ENCODE measurements at regions not wholly inside any gene's neighbourhood (a gene's known extent, or its start where the extent isn't known, plus 50 kb on each side); places are given as distances from the start of the nearest gene placed in this dataset.

DNA sequence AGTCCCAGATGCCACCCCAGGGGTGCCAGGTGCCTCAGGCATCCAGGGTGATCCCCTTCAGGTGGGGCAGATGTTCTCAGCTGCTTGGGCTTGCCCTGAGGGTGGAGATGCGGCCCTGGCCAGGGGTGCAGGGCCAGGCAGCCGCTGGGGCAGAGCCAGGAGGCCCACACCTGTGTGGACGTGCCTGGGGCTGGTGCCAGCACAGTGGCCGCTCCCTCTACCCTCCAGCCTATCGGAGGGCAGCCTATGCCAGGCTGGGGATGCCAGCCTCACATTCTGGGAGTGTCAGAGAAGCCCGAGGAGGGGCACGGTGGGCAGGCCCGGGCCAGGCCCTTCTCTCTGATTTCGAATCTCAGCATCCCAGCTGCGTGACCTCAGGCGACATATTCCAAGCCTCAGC, 96.5 kb upstream of the WNT4 start:
- Histone ChIP-seq H3K9me3 (replicated peaks in 1 of 2; ENCODE audit: control insufficient read depth in 1 of 2, insufficient read depth in 1 of 2, low read length in 2 of 2) (no peaks in the 10 kb centered on the region), H3K4me2 (replicated peaks; ENCODE audit: extremely low read depth, low read length, poor library complexity, severe bottlenecking) (no peak overlapping the region), H3K27ac (ENCODE audit: low read depth in 1 of 2, low read length in 2 of 2) (no peak overlapping the region), H3K4me1 (ENCODE audit: control insufficient read depth in 1 of 2, insufficient read depth in 2 of 2, low read length in 2 of 2) (no peaks in the 10 kb centered on the region), H3K79me2 (ENCODE audit: insufficient read depth, low read length) (no peaks in the 10 kb centered on the region), H3K9ac (ENCODE audit: insufficient read depth, low read length, poor library complexity, severe bottlenecking) (no peak overlapping the region), H4K20me1 (ENCODE audit: insufficient read depth, low read length) (no peaks in the 10 kb centered on the region), H3K27me3 (ENCODE audit: control insufficient read depth in 2 of 2, insufficient read depth in 2 of 2, low read length in 2 of 2) (no peaks in the 10 kb centered on the region), H2AFZ (ENCODE audit: insufficient read depth, low read depth, low read length, poor library complexity, severe bottlenecking) (no peak overlapping the region), H3K4me3 (replicated peaks in 1 of 3; ENCODE audit: low read depth in 2 of 3, low read length in 3 of 3) (no peak overlapping the region), H3K36me3 (replicated peaks in 1 of 2; ENCODE audit: control insufficient read depth in 1 of 2, insufficient read depth in 2 of 2, low read length in 2 of 2) (no peaks in the 10 kb centered on the region)
- no peak for DNase-seq
- H3K4me1 Mint-ChIP-seq = no peaks in the 10 kb centered on the region
- intact Hi-C loops (cut with micrococcal nuclease) = no loop called here
- H3K36me3 Mint-ChIP-seq = no peaks in the 10 kb centered on the region
- WGBS (ENCODE audit: insufficient coverage) = 87% methylated on average over 9 of the region's 11 CpGs
- H3K27ac Mint-ChIP-seq = no peak overlapping the region
- no peak overlapping the region for H3K4me3 Mint-ChIP-seq
- peaks cover 0 to 2% (median 0%) of the 10 kb centered on the region in 7 donors for H3K9me3 Mint-ChIP-seq
- peaks cover 2 to 10% (median 8%) of the 10 kb centered on the region in 3 donors for H3K27me3 Mint-ChIP-seq (ENCODE audit: low read depth in 3 of 3)
- TF ChIP-seq, protein P1, sequence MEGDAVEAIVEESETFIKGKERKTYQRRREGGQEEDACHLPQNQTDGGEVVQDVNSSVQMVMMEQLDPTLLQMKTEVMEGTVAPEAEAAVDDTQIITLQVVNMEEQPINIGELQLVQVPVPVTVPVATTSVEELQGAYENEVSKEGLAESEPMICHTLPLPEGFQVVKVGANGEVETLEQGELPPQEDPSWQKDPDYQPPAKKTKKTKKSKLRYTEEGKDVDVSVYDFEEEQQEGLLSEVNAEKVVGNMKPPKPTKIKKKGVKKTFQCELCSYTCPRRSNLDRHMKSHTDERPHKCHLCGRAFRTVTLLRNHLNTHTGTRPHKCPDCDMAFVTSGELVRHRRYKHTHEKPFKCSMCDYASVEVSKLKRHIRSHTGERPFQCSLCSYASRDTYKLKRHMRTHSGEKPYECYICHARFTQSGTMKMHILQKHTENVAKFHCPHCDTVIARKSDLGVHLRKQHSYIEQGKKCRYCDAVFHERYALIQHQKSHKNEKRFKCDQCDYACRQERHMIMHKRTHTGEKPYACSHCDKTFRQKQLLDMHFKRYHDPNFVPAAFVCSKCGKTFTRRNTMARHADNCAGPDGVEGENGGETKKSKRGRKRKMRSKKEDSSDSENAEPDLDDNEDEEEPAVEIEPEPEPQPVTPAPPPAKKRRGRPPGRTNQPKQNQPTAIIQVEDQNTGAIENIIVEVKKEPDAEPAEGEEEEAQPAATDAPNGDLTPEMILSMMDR (IDR thresholded peaks at IDR 0.05) = no peak

DNA sequence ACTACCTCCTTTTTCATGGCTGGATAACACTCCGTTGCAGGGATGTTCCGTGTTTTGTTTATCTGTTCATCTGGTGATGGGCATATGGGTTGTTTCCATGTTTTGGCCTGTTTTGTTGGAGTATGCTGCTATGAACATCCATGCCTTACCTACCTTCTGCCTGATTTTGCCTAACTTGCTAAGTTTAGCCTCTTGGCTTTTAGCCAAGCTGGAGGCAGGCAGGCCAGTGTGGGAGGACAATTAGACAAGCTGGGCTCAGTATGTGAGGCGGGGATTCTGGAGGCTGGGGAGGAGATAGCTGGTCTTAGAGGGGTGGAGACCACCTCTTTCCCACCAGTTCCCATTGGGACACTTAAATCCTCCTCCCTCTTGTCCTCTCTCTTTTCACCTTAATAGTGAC, 98.4 kb upstream of the WNT4 start:
- no CpG with 5 or more reads among the region's 3 CpGs for WGBS (ENCODE audit: insufficient coverage)
- intact Hi-C loops (cut with micrococcal nuclease) = no loop called here
- TF ChIP-seq, protein P1 (IDR thresholded peaks at IDR 0.05) = no peak
- Histone ChIP-seq H3K27ac (ENCODE audit: low read depth in 1 of 2, low read length in 2 of 2) (no peak overlapping the region), H3K4me1 (ENCODE audit: control insufficient read depth in 1 of 2, insufficient read depth in 2 of 2, low read length in 2 of 2) (no peaks in the 10 kb centered on the region), H3K9me3 (replicated peaks in 1 of 2; ENCODE audit: control insufficient read depth in 1 of 2, insufficient read depth in 1 of 2, low read length in 2 of 2) (no peaks in the 10 kb centered on the region), H4K20me1 (ENCODE audit: insufficient read depth, low read length) (no peaks in the 10 kb centered on the region), H3K36me3 (replicated peaks in 1 of 2; ENCODE audit: control insufficient read depth in 1 of 2, insufficient read depth in 2 of 2, low read length in 2 of 2) (no peaks in the 10 kb centered on the region), H3K79me2 (ENCODE audit: insufficient read depth, low read length) (no peaks in the 10 kb centered on the region), H2AFZ (ENCODE audit: insufficient read depth, low read depth, low read length, poor library complexity, severe bottlenecking) (no peak overlapping the region), H3K9ac (ENCODE audit: insufficient read depth, low read length, poor library complexity, severe bottlenecking) (no peak overlapping the region), H3K27me3 (ENCODE audit: control insufficient read depth in 2 of 2, insufficient read depth in 2 of 2, low read length in 2 of 2) (no peaks in the 10 kb centered on the region), H3K4me2 (replicated peaks; ENCODE audit: extremely low read depth, low read length, poor library complexity, severe bottlenecking) (no peak overlapping the region), H3K4me3 (replicated peaks in 1 of 3; ENCODE audit: low read depth in 2 of 3, low read length in 3 of 3) (no peak overlapping the region)
- H3K9me3 Mint-ChIP-seq = peaks cover 0 to 2% (median 0%) of the 10 kb centered on the region in 7 donors
- no peaks in the 10 kb centered on the region for H3K4me1 Mint-ChIP-seq
- peak overlapping the region in 1 of 7 donors; percentile 22 for H3K27ac Mint-ChIP-seq
- H3K4me3 Mint-ChIP-seq = no peak overlapping the region
- DNase-seq = no peak
- no peaks in the 10 kb centered on the region for H3K36me3 Mint-ChIP-seq
- peaks cover 2 to 8% (median 7%) of the 10 kb centered on the region in 3 donors for H3K27me3 Mint-ChIP-seq (ENCODE audit: low read depth in 3 of 3)

Data from CD14-positive monocyte (primary cell).